ENCODE measurements at regions not wholly inside any gene's neighbourhood (a gene's known extent, or its start where the extent isn't known, plus 50 kb on each side); places are given as distances from the start of the nearest gene placed in this dataset.

- no peak for DNase-seq (ENCODE audit: low read depth)
These were observed 570.5 kb downstream of the TDRD15 start for GRCh38 chr2:21694079-21694878.

DNA sequence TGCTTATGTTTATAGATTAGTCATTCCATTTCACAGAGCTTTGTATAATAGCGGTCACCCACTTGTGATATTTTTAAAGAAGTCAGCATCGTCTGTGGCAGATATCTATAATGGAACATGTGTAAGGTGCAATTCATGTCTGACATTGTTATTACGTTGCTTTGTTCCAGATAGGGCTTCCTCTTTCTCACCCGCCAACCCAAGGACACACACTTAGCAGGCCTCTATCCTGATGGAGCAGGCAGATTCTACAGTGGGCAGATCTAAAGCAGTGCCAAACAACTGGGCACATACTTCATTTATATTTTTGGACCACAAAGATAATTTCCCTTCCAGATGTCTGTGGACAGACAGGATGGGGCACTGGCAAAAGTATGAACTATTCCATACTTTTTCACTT, 573.1 kb downstream of the TDRD15 start:
- no peak for DNase-seq (ENCODE audit: low read depth)

DNA sequence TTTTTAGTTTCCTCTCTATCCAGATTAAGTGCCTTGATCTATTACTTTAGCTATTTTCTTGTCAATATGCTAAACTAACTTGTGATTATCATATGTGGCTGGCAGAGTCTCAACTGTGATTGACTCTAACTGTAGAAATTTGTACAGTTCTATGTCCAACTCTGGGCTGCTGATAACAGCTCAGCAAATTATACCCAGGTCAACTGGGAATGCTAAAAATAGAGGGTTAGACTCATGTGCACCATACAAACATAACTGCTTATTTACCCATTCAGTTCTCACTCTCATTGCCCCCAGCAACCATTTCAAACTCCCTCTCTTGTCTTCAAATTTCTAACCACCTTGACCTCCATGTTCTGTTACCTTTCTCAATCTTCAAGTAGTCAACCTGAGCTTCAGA, 576.9 kb downstream of the TDRD15 start:
- no peak for DNase-seq (ENCODE audit: low read depth)

DNA sequence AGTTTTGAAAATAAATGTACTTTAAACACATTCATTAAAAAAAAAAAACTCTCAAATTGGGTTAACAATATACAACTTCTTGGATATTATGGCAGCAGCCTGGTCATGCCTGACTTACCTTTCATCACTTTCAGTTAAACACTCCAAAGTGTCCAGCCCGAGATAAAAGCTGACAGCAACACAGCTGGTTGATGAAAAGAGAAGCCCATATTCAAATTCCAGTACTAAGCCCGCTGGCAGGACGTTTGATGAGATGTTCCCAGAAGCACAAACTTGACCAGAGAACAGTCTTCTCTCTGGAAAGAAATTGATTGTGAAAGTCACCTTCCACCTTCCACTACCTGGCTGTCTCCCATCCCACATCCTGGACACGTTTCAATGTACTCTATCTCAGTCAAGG, 586.3 kb downstream of the TDRD15 start:
- no peak for DNase-seq (ENCODE audit: low read depth)

DNA sequence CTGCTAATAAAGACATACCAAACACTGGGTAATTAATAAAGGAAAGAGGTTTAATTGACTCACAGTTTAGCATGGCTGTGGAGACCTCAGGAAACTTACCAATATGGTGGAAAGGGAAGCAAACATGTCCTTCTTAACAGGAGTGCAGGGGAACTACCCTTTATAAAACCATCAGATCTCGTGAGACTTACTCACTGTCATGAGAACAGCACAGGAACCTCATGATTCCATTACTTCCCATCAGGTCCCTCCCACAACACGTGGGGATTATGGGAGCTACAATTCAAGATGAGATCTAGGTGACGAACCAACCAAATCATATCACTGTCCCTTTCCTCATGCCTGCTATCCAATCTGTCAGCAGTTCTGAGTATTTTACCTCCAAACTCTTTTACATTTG, 586.7 kb downstream of the TDRD15 start:
- no peak for DNase-seq (ENCODE audit: low read depth)

DNA sequence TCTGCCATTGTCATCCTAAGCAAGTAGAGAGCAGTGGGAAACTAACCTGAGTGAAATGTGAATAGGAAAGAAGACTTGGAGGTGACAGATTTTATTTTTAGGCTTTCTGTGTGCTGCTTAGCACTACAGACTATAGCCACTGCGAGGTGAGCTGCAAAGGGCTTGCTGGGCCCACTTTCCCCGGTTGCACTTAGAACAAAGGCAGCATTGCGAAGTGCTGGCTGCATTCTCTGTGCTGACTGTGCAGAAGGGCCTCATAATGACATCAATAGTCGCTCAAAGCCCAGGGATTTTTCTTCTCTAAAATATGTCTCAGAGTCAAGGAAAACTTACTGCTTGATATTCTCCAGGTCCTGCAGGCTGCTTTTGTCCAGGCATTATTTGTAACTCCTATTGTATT, 592.1 kb downstream of the TDRD15 start:
- no peak for DNase-seq (ENCODE audit: low read depth)

- DNase-seq (ENCODE audit: low read depth) = no peak
These were observed 603.3 kb downstream of the TDRD15 start for GRCh38 chr2:21727101-21727500.

DNA sequence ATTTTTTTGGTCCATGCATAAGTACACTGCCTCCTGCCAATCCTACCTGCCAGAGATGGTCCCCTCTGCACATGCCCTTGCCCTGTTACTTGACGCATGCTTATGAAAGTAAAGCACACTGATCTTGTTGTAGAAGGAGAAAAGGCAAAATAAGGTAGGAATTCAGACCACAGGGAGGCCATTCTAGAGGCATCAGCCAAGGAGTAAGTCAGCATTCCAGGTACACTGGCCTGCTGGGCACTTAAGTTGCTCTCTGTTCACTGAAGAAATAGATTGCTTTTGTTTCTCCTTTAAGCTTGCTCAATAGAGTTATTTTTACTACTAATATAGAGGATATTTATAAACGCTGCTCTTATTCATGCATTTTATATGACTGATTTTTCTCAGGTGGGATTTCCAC, 604.4 kb downstream of the TDRD15 start:
- no peak for DNase-seq (ENCODE audit: low read depth)

GRCh38 chr2:21730141-21730540, 606.4 kb downstream of the TDRD15 start:
- DNase-seq (ENCODE audit: low read depth) = no peak

GRCh38 chr2:21740484-21740883, 616.7 kb downstream of the TDRD15 start:
- no peak for DNase-seq (ENCODE audit: low read depth)

GRCh38 chr2:21746499-21746898, 622.7 kb downstream of the TDRD15 start:
- no peak for DNase-seq (ENCODE audit: low read depth)

DNA sequence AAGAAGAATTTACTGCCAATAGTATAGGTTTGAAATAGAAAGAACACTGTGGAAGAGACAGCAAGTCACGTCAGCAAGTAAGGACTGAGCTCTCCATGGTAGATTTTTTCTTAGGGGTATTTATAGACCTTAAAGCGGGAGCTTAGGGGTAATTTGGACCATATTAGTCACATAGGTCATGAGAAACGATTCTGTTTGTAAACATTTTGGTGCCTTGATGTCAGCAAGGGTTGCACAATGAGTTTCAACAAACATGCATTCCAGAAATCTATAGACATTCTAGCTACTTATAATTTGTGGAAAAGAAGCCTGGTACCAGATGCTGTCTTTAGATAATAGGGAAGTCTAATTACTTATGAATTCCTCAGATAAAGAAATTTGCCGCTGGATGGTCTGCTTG, 624.7 kb downstream of the TDRD15 start:
- no peak for DNase-seq (ENCODE audit: low read depth)

DNA sequence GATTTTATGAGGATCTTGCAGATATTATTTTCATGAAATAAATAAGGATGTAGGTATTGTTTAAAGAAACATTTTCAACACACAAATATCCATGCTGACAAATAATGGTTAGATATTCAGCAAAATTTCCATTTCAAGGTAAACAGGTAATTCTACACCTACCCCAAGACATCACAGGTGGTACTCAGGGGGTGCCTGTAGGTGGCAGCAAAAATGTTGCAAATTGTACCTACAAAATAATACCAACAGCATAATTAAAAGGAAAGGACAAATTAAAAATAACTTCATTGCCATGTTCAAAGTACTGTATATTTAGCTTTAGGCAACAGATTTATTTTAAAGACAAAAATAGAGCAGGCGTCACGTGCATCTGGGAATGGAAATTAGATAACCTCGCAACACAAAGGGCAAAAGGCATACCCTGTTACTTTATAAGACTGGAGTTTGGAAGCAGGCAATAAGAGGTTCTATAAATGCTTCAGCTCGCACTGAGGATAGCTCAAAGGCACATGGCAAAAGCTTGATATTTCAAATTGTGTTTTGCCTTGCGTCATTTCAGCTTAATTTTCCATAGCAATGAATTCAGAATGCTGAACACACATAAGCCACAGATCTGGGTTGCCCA, 630.5 kb downstream of the TDRD15 start:
- DNase-seq (ENCODE audit: low read depth) = no peak

- DNase-seq (ENCODE audit: low read depth) = no peak
These were observed 634.1 kb downstream of the TDRD15 start for GRCh38 chr2:21757805-21758430.

DNA sequence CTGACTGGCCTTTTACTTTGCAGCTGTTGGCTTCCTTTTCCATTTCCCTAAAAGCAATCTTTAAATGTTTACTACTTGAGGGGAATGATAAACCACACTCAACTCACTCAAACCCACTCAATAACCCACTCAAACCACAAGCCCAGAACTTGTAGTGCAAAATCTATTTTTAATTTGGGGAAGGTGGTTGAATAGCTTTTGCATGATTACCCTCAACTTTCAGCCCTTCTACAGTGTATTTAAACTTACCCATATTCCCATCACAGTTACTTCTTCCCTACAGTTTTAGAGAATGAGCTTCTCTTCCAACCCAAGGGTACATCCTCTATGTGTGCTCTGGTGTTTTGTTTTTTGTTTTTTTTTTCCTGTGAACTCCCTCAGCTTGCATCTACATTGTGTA, 636.1 kb downstream of the TDRD15 start:
- DNase-seq (ENCODE audit: low read depth) = no peak

DNA sequence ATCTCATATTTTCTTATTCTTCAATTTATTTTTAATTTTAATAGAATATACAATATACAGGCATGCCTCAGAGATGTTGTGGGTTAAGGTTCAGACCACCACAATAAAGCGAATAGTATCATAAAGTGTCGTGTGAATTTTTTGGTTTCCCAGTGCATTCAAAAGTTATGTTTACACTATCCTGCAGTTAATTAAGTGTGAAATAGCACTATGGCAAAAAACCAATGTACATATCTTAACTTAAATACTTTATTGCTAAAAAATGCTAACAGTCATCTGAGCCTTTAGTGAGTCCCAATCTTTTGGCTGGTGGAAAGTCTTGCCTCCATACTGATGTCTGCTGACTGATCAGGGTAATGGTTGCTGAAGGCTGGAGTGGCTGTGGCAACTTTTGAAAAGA, 637.6 kb downstream of the TDRD15 start:
- no peak for DNase-seq (ENCODE audit: low read depth)

- no peak for DNase-seq (ENCODE audit: low read depth)
These were observed 639.7 kb downstream of the TDRD15 start for GRCh38 chr2:21763501-21763900.

GRCh38 chr2:21770787-21771186, 647.0 kb downstream of the TDRD15 start:
- DNase-seq (ENCODE audit: low read depth) = no peak

- no peak for DNase-seq (ENCODE audit: low read depth)
These were observed 648.9 kb downstream of the TDRD15 start for GRCh38 chr2:21772624-21773023.

GRCh38 chr2:21773168-21773567, 649.4 kb downstream of the TDRD15 start:
- no peak for DNase-seq (ENCODE audit: low read depth)

- DNase-seq (ENCODE audit: low read depth) = no peak
These were observed 651.1 kb downstream of the TDRD15 start for GRCh38 chr2:21774691-21775368.

DNA sequence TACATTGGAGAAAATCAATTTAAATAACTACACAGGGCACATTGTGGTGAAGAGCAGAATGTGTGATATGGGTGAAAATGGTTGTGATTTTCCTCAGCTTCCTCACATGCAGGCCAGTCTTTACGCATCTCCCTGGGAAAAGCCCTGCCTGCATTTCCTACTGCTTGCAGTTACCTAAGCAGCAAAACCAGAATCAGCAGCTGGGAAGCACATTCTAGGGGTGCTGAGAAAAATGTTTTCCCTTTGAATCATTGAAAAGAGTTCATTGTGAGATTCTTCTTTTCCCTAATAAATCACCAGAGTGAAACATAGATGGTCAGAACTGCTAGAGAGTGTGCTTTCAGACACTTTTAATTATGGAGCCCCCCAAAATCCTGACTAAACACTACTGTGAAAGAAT, 656.0 kb downstream of the TDRD15 start:
- DNase-seq (ENCODE audit: low read depth) = no peak

DNA sequence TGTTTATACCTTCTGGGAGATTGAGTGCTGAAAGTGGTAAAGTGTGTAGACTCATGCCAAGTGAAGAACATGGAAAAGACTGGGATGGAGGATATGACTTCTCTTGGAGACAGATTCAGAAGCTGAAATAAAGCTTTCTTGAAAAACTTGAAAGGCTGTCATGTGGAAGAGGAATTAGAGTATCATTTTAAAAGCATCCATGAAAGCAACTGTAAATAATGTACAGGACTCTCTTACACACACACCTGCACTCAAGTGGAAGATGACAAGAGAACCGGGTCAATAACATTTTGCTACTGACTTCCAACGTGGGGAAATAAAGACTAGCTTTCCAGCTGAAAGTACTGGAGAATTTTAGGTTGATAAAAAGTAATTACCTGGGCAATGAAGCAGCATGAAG, 658.2 kb downstream of the TDRD15 start:
- DNase-seq (ENCODE audit: low read depth) = no peak
